MM.1S (cell line): ENCODE measurements at regions not wholly inside any gene's neighbourhood (a gene's known extent, or its start where the extent isn't known, plus 50 kb on each side); places are given as distances from the start of the nearest gene placed in this dataset.

Source experiments
- EZH2phosphoT487 ChIP-seq: fragments of 300-600 bp; sonication (generic); IDR thresholded peaks from 2 replicates; pipeline ENCODE4 v1.6.1; 2018; ENCODE audit warnings: antibody characterized with exemption, low read length
- TF ChIP-seq, protein P1 (sequence below): fragments of 300-600 bp; sonication (generic); IDR thresholded peaks from 2 replicates; pipeline ENCODE4 v1.5.1; 2016; ENCODE audit warnings: antibody characterized with exemption, low read length, mixed read lengths

- TF ChIP-seq, protein P1, sequence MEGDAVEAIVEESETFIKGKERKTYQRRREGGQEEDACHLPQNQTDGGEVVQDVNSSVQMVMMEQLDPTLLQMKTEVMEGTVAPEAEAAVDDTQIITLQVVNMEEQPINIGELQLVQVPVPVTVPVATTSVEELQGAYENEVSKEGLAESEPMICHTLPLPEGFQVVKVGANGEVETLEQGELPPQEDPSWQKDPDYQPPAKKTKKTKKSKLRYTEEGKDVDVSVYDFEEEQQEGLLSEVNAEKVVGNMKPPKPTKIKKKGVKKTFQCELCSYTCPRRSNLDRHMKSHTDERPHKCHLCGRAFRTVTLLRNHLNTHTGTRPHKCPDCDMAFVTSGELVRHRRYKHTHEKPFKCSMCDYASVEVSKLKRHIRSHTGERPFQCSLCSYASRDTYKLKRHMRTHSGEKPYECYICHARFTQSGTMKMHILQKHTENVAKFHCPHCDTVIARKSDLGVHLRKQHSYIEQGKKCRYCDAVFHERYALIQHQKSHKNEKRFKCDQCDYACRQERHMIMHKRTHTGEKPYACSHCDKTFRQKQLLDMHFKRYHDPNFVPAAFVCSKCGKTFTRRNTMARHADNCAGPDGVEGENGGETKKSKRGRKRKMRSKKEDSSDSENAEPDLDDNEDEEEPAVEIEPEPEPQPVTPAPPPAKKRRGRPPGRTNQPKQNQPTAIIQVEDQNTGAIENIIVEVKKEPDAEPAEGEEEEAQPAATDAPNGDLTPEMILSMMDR: no peak
- TF ChIP-seq EZH2phosphoT487: no peak
Observed at GRCh38 chr13:83008212-83008929, 873.9 kb downstream of the SLITRK1 start.
